Fibroblast of villous mesenchyme (primary cell): ENCODE measurements at regions not wholly inside any gene's neighbourhood (a gene's known extent, or its start where the extent isn't known, plus 50 kb on each side); places are given as distances from the start of the nearest gene placed in this dataset.
"Not testable (repeated sequence)": the region's sequence is repeated elsewhere in the genome, so short reads cannot be mapped to it uniquely, and the experiment has no call there.

Experiments used
- DNase-seq: peaks from one replicate; pipeline ENCODE4 v3.0.0-alpha.2; 2010; ENCODE audit warnings: low read depth
- H3K4me3 ChIP-seq: 2 replicates; pipeline ENCODE4 v1.5.1; 2011; ENCODE audit warnings: low read depth, mild to moderate bottlenecking, low read length
- CTCF ChIP-seq: IDR thresholded peaks from 2 replicates; pipeline ENCODE4 v1.5.1; 2012; ENCODE audit warnings: low read depth, mild to moderate bottlenecking, low read length; ENCODE audit not compliant: insufficient read depth

- H3K4me3 ChIP-seq, result no peak overlapping the region
- no peak for TF ChIP-seq CTCF
- no peak for DNase-seq
These were observed 266.2 kb upstream of the SEMA3C start for GRCh38 chr7:81185072-81185471.

GRCh38 chr7:81183326-81183725 is 264.5 kb upstream of the SEMA3C start:
- no peak for TF ChIP-seq CTCF
- no peak for DNase-seq
- no peak overlapping the region for H3K4me3 ChIP-seq

GRCh38 chr7:81182056-81182455 is 263.2 kb upstream of the SEMA3C start:
- not testable (repeated sequence) for DNase-seq, H3K4me3 ChIP-seq

GRCh38 chr7:81181066-81181465 is 262.2 kb upstream of the SEMA3C start:
- no peak for DNase-seq
- H3K4me3 ChIP-seq, result no peak overlapping the region
- no peak for TF ChIP-seq CTCF

- H3K4me3 ChIP-seq, result no peak overlapping the region
- TF ChIP-seq CTCF, result no peak
- no peak for DNase-seq
These were observed 261.7 kb upstream of the SEMA3C start for GRCh38 chr7:81180573-81180972.

GRCh38 chr7:81175275-81175940 is 256.6 kb upstream of the SEMA3C start:
- H3K4me3 ChIP-seq, result no peak overlapping the region
- no peak for TF ChIP-seq CTCF
- no peak for DNase-seq

- DNase-seq, result peak; percentile 47
- TF ChIP-seq CTCF, result no peak
- no peak overlapping the region for H3K4me3 ChIP-seq
These were observed 255.0 kb upstream of the SEMA3C start for GRCh38 chr7:81173766-81174281.
